ENCODE measurements at regions not wholly inside any gene's neighbourhood (a gene's known extent, or its start where the extent isn't known, plus 50 kb on each side); places are given as distances from the start of the nearest gene placed in this dataset.

DNA sequence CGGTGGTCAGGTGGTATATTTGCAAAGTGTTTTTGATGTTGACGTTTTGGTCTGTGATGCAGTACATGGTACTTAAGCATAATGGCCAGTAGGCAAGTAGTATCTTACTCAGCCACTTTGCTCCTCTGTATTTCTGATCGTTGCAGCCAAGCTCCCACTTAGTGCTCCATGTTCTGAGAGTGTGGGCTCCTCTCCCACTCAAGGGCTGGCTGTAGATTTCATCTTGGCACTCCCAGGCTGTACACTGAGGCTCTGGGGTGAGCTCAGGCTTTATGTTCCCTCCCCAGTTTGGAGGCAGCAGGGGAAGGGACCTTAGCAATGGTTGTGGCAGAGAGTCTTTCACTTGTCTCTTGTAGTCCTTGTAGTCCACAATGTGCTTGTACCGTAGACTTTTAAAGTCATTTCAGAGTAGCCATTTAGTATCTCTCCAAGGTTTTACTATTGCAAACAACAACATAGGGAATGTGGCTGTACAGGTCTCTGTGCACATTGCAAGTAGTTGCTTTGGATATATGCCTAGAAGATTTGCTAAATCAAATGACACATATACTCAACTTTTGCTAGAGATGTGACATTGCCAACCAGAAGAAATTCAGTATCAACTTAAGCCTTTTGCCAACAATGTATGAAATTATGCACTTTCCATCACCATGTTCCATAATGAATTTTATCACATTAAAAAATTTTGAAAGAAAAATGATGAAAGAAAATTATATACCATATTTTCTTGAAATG, 304.3 kb upstream of the CTNND2 start:
- Histone ChIP-seq H3K27me3 (no peaks in the 10 kb centered on the region), H3K4me1 (no peaks in the 10 kb centered on the region), H3K9me3 (no peaks in the 10 kb centered on the region), H3K27ac (no peak overlapping the region), H3K36me3 (no peaks in the 10 kb centered on the region), H3K4me3 (no peak overlapping the region)
- TF ChIP-seq, protein P1, sequence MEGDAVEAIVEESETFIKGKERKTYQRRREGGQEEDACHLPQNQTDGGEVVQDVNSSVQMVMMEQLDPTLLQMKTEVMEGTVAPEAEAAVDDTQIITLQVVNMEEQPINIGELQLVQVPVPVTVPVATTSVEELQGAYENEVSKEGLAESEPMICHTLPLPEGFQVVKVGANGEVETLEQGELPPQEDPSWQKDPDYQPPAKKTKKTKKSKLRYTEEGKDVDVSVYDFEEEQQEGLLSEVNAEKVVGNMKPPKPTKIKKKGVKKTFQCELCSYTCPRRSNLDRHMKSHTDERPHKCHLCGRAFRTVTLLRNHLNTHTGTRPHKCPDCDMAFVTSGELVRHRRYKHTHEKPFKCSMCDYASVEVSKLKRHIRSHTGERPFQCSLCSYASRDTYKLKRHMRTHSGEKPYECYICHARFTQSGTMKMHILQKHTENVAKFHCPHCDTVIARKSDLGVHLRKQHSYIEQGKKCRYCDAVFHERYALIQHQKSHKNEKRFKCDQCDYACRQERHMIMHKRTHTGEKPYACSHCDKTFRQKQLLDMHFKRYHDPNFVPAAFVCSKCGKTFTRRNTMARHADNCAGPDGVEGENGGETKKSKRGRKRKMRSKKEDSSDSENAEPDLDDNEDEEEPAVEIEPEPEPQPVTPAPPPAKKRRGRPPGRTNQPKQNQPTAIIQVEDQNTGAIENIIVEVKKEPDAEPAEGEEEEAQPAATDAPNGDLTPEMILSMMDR (IDR thresholded peaks at IDR 0.05): no peak
- DNase-seq (ENCODE audit: low spot score): no peak

GRCh38 chr5:12204761-12205160, 300.5 kb upstream of the CTNND2 start:
- H3K4me3 ChIP-seq: no peak overlapping the region
- H3K36me3 ChIP-seq: no peaks in the 10 kb centered on the region
- no peaks in the 10 kb centered on the region for H3K4me1 ChIP-seq
- no peaks in the 10 kb centered on the region for H3K27me3 ChIP-seq
- H3K9me3 ChIP-seq: no peaks in the 10 kb centered on the region
- TF ChIP-seq, protein P1 (IDR thresholded peaks at IDR 0.05): no peak
- H3K27ac ChIP-seq: no peak overlapping the region
- DNase-seq (ENCODE audit: low spot score): no peak

DNA sequence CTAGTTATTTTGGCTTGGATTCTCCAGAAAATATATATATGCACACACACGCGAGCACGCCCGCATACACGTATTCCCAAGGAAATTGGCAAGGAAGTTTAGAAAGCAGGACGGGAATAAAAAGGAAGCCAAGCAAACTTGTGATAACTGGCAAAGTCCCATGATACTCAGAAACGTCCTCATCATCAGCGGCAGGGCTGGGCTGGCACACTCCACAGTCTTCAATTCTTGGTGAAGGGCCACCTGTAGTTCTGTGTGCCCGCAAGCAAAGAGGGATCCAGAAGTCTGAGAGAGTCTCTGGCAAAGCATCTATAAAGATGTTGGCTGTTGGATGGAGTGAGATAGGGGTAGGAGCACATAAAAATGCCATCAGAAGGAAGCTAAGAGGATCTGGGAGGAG, 289.3 kb upstream of the CTNND2 start:
- TF ChIP-seq, protein P1 (IDR thresholded peaks at IDR 0.05): no peak
- Histone ChIP-seq H3K4me3 (no peak overlapping the region), H3K9me3 (no peaks in the 10 kb centered on the region), H3K36me3 (no peaks in the 10 kb centered on the region), H3K27ac (no peak overlapping the region), H3K27me3 (no peaks in the 10 kb centered on the region), H3K4me1 (no peaks in the 10 kb centered on the region)
- no peak for DNase-seq (ENCODE audit: low spot score)

- H3K4me3 ChIP-seq: no peak overlapping the region
- H3K36me3 ChIP-seq: no peaks in the 10 kb centered on the region
- H3K9me3 ChIP-seq: no peaks in the 10 kb centered on the region
- H3K4me1 ChIP-seq: no peaks in the 10 kb centered on the region
- DNase-seq (ENCODE audit: low spot score): no peak
- no peak overlapping the region for H3K27ac ChIP-seq
- TF ChIP-seq, protein P1 (IDR thresholded peaks at IDR 0.05): no peak
- H3K27me3 ChIP-seq: no peaks in the 10 kb centered on the region
These were observed 278.8 kb upstream of the CTNND2 start for GRCh38 chr5:12183003-12183402.

GRCh38 chr5:12177851-12178250, 273.6 kb upstream of the CTNND2 start:
- no peak overlapping the region for H3K4me3 ChIP-seq
- DNase-seq (ENCODE audit: low spot score): no peak
- TF ChIP-seq, protein P1 (IDR thresholded peaks at IDR 0.05): no peak
- no peaks in the 10 kb centered on the region for H3K36me3 ChIP-seq
- H3K9me3 ChIP-seq: no peaks in the 10 kb centered on the region
- no peaks in the 10 kb centered on the region for H3K4me1 ChIP-seq
- no peaks in the 10 kb centered on the region for H3K27me3 ChIP-seq
- H3K27ac ChIP-seq: no peak overlapping the region

- H3K27me3 ChIP-seq: no peaks in the 10 kb centered on the region
- H3K9me3 ChIP-seq: no peaks in the 10 kb centered on the region
- DNase-seq (ENCODE audit: low spot score): no peak
- H3K36me3 ChIP-seq: no peaks in the 10 kb centered on the region
- TF ChIP-seq, protein P1 (IDR thresholded peaks at IDR 0.05): no peak
- H3K4me1 ChIP-seq: no peaks in the 10 kb centered on the region
- H3K4me3 ChIP-seq: no peak overlapping the region
- no peak overlapping the region for H3K27ac ChIP-seq
These were observed 273.0 kb upstream of the CTNND2 start for GRCh38 chr5:12177225-12177624.
